ENCODE measurements at regions not wholly inside any gene's neighbourhood (a gene's known extent, or its start where the extent isn't known, plus 50 kb on each side); places are given as distances from the start of the nearest gene placed in this dataset.

GRCh38 chr6:33912195-33912594 is 108.4 kb upstream of the MLN start:
- no peak for DNase-seq
- no peak overlapping the region for H3K27ac ChIP-seq

GRCh38 chr6:33911488-33911887 is 107.7 kb upstream of the MLN start:
- 88 to 93% (median 91%) methylated on average over 6 of the region's 6 CpGs for WGBS, 4 donors
- Histone ChIP-seq H3K27ac (no peak overlapping the region), H3K4me1 (replicated peaks in 1 of 2) (no peaks in the 10 kb centered on the region), H3K9me3 (replicated peaks in 1 of 3) (no peaks in the 10 kb centered on the region), H3K36me3 (replicated peaks in 1 of 2) (no peaks in the 10 kb centered on the region), H3K4me3 (no peak overlapping the region), H3K27me3 (no peaks in the 10 kb centered on the region)
- no peak for DNase-seq
- intact Hi-C loops (cut with DNase I): no loop called here
- TF ChIP-seq POLR2A (IDR thresholded peaks at IDR 0.05): no peak
- TF ChIP-seq CTCF (IDR thresholded peaks at IDR 0.05): no peak

More at GRCh38 chr6:33912195-33912594, 108.4 kb upstream of the MLN start:
- H3K4me1 ChIP-seq (replicated peaks in 1 of 2): no peaks in the 10 kb centered on the region
- no peak overlapping the region for H3K4me3 ChIP-seq
- intact Hi-C loops (cut with DNase I): no loop called here
- WGBS, 4 donors: 44 to 86% (median 83%) methylated on average over 1 of the region's 1 CpG
- TF ChIP-seq POLR2A (IDR thresholded peaks at IDR 0.05) (no peak), CTCF (IDR thresholded peaks at IDR 0.05) (no peak)
- H3K36me3 ChIP-seq (replicated peaks in 1 of 2): no peaks in the 10 kb centered on the region
- H3K27me3 ChIP-seq: no peaks in the 10 kb centered on the region
- no peaks in the 10 kb centered on the region for H3K9me3 ChIP-seq (replicated peaks in 1 of 3)

GRCh38 chr6:33910594-33910993 is 106.8 kb upstream of the MLN start:
- H3K27ac ChIP-seq: no peak overlapping the region
- H3K4me1 ChIP-seq (replicated peaks in 1 of 2): no peaks in the 10 kb centered on the region
- 84 to 97% (median 88%) methylated on average over 5 of the region's 5 CpGs for WGBS, 4 donors
- intact Hi-C loops (cut with DNase I): no loop called here
- no peaks in the 10 kb centered on the region for H3K36me3 ChIP-seq (replicated peaks in 1 of 2)
- H3K9me3 ChIP-seq (replicated peaks in 1 of 3): no peaks in the 10 kb centered on the region
- H3K4me3 ChIP-seq: no peak overlapping the region
- no peaks in the 10 kb centered on the region for H3K27me3 ChIP-seq
- DNase-seq: no peak
- no peak for TF ChIP-seq POLR2A (IDR thresholded peaks at IDR 0.05)
- no peak for TF ChIP-seq CTCF (IDR thresholded peaks at IDR 0.05)

- Histone ChIP-seq H3K9me3 (replicated peaks in 1 of 3) (no peaks in the 10 kb centered on the region), H3K27me3 (no peaks in the 10 kb centered on the region), H3K4me1 (replicated peaks in 1 of 2) (no peaks in the 10 kb centered on the region), H3K27ac (no peak overlapping the region), H3K4me3 (no peak overlapping the region), H3K36me3 (replicated peaks in 1 of 2) (no peaks in the 10 kb centered on the region)
- TF ChIP-seq CTCF (IDR thresholded peaks at IDR 0.05): no peak
- TF ChIP-seq POLR2A (IDR thresholded peaks at IDR 0.05): no peak
- DNase-seq: no peak
- intact Hi-C loops (cut with DNase I): no loop called here
- 85 to 88% (median 86%) methylated on average over 11 of the region's 11 CpGs for WGBS, 4 donors
Observed at GRCh38 chr6:33909737-33910136, 105.9 kb upstream of the MLN start.

Data from adrenal gland (tissue), 9 donors.